ENCODE measurements at regions not wholly inside any gene's neighbourhood (a gene's known extent, or its start where the extent isn't known, plus 50 kb on each side); places are given as distances from the start of the nearest gene placed in this dataset.

DNA sequence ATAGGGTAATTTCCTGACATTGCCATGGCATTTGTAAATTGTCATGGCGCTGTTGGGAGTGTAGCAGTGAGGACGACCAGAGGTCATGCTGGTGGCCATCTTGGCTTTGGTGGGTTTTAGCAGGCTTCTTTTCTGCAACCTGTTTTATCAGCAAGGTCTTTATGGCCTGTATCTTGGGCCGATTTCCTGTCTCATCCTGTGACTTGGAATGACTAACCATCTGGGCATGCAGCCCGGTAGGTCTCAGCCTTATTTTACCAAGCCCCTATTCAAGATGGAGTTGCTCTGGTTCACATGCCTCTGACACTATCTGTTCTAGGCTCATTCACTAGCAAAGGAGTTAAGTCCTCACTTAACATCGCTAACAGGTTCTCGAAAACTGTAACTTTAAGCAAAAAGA lies 1374.2 kb downstream of the FAM181B start:
- no TSS peak for BruUV-seq (replicated peaks)
- DNase-seq (ENCODE audit: unreplicated experiment): peak; percentile 8
- intact Hi-C loops (cut with micrococcal nuclease): no loop called here
- Mint-ChIP-seq H3K9me3 (ENCODE audit: unreplicated experiment) (no peaks in the 10 kb centered on the region), H3K36me3 (ENCODE audit: insufficient read depth, unreplicated experiment) (no peaks in the 10 kb centered on the region), H3K27ac (ENCODE audit: low read depth, unreplicated experiment) (no peak overlapping the region), H3K4me3 (ENCODE audit: unreplicated experiment) (no peak overlapping the region), H3K4me1 (ENCODE audit: insufficient read depth, unreplicated experiment) (no peaks in the 10 kb centered on the region), H3K27me3 (ENCODE audit: insufficient read depth, unreplicated experiment) (no peaks in the 10 kb centered on the region)
- TF ChIP-seq, protein P1, sequence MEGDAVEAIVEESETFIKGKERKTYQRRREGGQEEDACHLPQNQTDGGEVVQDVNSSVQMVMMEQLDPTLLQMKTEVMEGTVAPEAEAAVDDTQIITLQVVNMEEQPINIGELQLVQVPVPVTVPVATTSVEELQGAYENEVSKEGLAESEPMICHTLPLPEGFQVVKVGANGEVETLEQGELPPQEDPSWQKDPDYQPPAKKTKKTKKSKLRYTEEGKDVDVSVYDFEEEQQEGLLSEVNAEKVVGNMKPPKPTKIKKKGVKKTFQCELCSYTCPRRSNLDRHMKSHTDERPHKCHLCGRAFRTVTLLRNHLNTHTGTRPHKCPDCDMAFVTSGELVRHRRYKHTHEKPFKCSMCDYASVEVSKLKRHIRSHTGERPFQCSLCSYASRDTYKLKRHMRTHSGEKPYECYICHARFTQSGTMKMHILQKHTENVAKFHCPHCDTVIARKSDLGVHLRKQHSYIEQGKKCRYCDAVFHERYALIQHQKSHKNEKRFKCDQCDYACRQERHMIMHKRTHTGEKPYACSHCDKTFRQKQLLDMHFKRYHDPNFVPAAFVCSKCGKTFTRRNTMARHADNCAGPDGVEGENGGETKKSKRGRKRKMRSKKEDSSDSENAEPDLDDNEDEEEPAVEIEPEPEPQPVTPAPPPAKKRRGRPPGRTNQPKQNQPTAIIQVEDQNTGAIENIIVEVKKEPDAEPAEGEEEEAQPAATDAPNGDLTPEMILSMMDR (IDR thresholded peaks at IDR 0.05; ENCODE audit: unreplicated experiment): no peak
- ChIA-PET POLR2A (no interaction called here), CTCF (no interaction called here)

DNA sequence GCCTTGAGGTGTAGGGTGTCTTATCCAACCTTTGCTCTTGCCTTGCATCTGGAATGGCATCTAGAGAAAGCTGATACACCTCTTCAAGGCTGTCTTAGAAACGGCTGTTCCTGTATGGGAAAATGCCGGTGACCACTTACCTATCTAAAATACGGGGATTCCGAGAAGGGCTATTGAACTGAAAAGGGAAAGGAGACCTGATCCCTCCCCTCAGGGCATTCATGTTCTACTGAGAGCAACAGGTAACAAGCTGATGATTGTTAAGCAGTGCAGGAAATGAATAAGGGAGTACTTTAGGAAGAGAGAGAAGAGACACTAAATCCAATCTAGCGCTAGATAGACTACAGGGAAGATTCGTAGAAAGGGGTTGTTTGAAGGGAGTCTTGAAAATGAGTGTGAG lies 1388.1 kb downstream of the FAM181B start:
- Mint-ChIP-seq H3K9me3 (ENCODE audit: unreplicated experiment) (no peaks in the 10 kb centered on the region), H3K27me3 (ENCODE audit: insufficient read depth, unreplicated experiment) (peaks cover 18% of the 10 kb centered on the region), H3K4me1 (ENCODE audit: insufficient read depth, unreplicated experiment) (no peaks in the 10 kb centered on the region), H3K27ac (ENCODE audit: low read depth, unreplicated experiment) (no peak overlapping the region), H3K36me3 (ENCODE audit: insufficient read depth, unreplicated experiment) (no peaks in the 10 kb centered on the region), H3K4me3 (ENCODE audit: unreplicated experiment) (no peak overlapping the region)
- TF ChIP-seq, protein P1 (IDR thresholded peaks at IDR 0.05; ENCODE audit: unreplicated experiment): no peak
- no TSS peak for BruUV-seq (replicated peaks)
- ChIA-PET POLR2A (no interaction called here), CTCF (interaction anchor here (0.5 to 1.1 kb wide), 2 partner anchors 15 to 1782 kb away, joined by 3 read pairs; no protein-coding TSS in a partner anchor)
- DNase-seq (ENCODE audit: unreplicated experiment): no peak
- intact Hi-C loops (cut with micrococcal nuclease): no loop called here

DNA sequence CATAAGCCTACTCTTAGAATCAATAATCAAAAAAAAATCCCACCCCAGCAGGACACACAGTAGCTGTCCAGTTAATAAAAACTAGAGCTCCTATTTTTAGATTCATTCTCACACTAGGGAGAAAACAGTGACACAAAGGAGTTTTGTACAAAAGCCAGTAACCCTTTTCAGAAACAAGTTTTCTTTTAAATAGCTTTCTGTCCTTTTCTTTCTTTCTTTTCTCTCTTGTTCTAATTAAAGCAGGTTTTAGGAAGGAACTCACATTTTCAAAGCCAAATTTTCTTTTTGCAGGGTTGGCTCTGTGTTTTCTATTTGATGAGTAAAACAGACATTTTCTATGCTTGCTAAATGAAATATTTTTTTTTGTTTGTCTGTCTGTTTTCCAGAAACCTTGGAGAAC lies 1390.7 kb downstream of the FAM181B start:
- Mint-ChIP-seq H3K27me3 (ENCODE audit: insufficient read depth, unreplicated experiment) (peaks cover 33% of the 10 kb centered on the region), H3K4me1 (ENCODE audit: insufficient read depth, unreplicated experiment) (no peaks in the 10 kb centered on the region), H3K9me3 (ENCODE audit: unreplicated experiment) (no peaks in the 10 kb centered on the region), H3K4me3 (ENCODE audit: unreplicated experiment) (no peak overlapping the region), H3K36me3 (ENCODE audit: insufficient read depth, unreplicated experiment) (no peaks in the 10 kb centered on the region), H3K27ac (ENCODE audit: low read depth, unreplicated experiment) (no peak overlapping the region)
- POLR2A ChIA-PET: no interaction called here
- CTCF ChIA-PET: no interaction called here
- no peak for DNase-seq (ENCODE audit: unreplicated experiment)
- TF ChIP-seq, protein P1 (IDR thresholded peaks at IDR 0.05; ENCODE audit: unreplicated experiment): no peak
- intact Hi-C loops (cut with micrococcal nuclease): no loop called here
- no TSS peak for BruUV-seq (replicated peaks)

DNA sequence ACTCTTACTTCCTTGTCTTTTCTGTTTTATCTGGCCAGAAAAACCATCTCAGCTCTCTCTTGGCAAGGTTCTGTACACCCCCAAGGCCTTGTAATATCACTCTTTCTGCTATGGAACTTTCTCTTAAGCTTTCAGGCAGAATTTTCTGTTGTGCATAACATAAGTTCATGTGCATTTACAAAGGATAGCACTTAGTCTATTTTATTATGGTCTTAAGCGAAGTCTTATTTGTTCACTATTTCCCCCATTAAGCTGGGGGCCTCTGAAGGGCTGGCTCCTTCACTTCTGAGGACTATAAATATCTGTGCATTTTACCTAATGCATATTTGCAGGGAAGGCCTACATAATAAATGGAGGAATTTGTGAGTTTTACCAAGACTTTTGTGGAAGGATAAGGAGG lies 1393.4 kb downstream of the FAM181B start:
- no peaks in the 10 kb centered on the region for H3K4me1 Mint-ChIP-seq (ENCODE audit: insufficient read depth, unreplicated experiment)
- BruUV-seq (replicated peaks): no TSS peak

More for the DNA sequence above, 1393.4 kb downstream of the FAM181B start:
- Mint-ChIP-seq H3K9me3 (ENCODE audit: unreplicated experiment) (no peaks in the 10 kb centered on the region), H3K27ac (ENCODE audit: low read depth, unreplicated experiment) (no peak overlapping the region), H3K4me3 (ENCODE audit: unreplicated experiment) (no peak overlapping the region), H3K36me3 (ENCODE audit: insufficient read depth, unreplicated experiment) (no peaks in the 10 kb centered on the region), H3K27me3 (ENCODE audit: insufficient read depth, unreplicated experiment) (peaks cover 43% of the 10 kb centered on the region)
- intact Hi-C loops (cut with micrococcal nuclease): no loop called here
- ChIA-PET CTCF (no interaction called here), POLR2A (no interaction called here)
- TF ChIP-seq, protein P1 (IDR thresholded peaks at IDR 0.05; ENCODE audit: unreplicated experiment): no peak
- no peak for DNase-seq (ENCODE audit: unreplicated experiment)

All from MCF 10A (cell line).